ENCODE measurements at regions not wholly inside any gene's neighbourhood (a gene's known extent, or its start where the extent isn't known, plus 50 kb on each side); places are given as distances from the start of the nearest gene placed in this dataset.

DNA sequence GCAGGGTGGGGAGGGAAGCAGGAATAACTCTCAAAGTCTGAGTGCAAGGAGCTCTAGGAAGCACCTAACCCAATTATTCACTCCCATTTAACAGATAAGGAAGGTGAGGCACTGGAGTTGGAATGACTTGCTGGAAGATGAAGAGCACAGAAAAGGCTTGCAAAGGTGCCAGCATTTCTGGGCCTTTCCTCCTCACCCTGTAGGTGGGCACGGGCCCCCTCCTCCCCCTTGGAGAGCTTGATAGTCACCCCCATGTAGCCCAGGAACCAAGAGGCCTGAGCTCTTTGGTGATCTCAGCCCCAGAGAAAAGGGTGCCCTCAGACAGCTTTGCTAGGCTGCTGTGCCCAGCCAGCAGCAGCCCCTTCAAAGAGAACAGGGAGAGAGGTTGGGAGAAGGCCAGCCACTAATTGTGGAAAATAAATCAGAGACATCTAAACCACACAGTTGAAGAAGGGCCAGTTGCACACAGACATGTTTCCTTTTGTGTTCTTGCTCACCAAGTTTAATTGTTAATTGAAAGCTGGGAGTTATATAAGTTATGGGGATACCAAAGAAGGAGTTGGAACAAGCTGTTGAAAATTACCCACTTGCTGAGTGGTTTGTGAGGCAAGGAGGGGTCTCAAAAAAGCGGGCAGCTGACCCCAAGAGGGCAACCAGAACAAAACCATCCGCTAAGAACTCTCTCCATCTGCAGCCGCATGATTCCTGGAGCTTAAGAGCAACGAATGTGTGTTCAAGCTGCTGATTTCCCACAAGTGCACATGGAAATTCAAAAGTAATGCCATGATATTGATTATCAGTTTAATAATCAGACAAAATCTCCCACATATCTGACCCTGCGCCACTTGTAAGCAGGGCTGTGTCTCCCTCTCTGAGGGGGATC lies 77.0 kb downstream of the MRPL14 start:
- TF ChIP-seq ESRRG (CRISPR knock-in tag; IDR thresholded peaks at IDR 0.05) (no peak), ZNF8 (CRISPR knock-in tag; IDR thresholded peaks at IDR 0.05) (no peak), ZNF70 (CRISPR knock-in tag; IDR thresholded peaks at IDR 0.05) (no peak), CREB5 (CRISPR knock-in tag; IDR thresholded peaks at IDR 0.05; ENCODE audit: low read depth) (no peak), ISL1 (CRISPR knock-in tag; IDR thresholded peaks at IDR 0.05) (no peak), PPARA (CRISPR knock-in tag; IDR thresholded peaks at IDR 0.05; ENCODE audit: borderline replicate concordance) (no peak), TCF4 (CRISPR knock-in tag; IDR thresholded peaks at IDR 0.05; ENCODE audit: borderline replicate concordance) (no peak), RARB (CRISPR knock-in tag; IDR thresholded peaks at IDR 0.05) (no peak), GLIS3 (CRISPR knock-in tag; IDR thresholded peaks at IDR 0.05) (no peak), BACH2 (CRISPR knock-in tag; IDR thresholded peaks at IDR 0.05; ENCODE audit: borderline replicate concordance) (no peak), TSHZ2 (CRISPR knock-in tag; IDR thresholded peaks at IDR 0.05) (no peak), ZC3H10 (CRISPR knock-in tag; IDR thresholded peaks at IDR 0.05) (no peak), CSDC2 (CRISPR knock-in tag; IDR thresholded peaks at IDR 0.05) (no peak), ARNTL (CRISPR knock-in tag; IDR thresholded peaks at IDR 0.05; ENCODE audit: borderline replicate concordance, low read depth) (no peak)
- TF ChIP-seq, protein P1, sequence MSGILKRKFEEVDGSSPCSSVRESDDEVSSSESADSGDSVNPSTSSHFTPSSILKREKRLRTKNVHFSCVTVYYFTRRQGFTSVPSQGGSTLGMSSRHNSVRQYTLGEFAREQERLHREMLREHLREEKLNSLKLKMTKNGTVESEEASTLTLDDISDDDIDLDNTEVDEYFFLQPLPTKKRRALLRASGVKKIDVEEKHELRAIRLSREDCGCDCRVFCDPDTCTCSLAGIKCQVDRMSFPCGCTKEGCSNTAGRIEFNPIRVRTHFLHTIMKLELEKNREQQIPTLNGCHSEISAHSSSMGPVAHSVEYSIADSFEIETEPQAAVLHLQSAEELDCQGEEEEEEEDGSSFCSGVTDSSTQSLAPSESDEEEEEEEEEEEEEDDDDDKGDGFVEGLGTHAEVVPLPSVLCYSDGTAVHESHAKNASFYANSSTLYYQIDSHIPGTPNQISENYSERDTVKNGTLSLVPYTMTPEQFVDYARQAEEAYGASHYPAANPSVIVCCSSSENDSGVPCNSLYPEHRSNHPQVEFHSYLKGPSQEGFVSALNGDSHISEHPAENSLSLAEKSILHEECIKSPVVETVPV (CRISPR knock-in tag; IDR thresholded peaks at IDR 0.05) = no peak

GRCh38 chr6:44049163-44049988 lies 77.9 kb downstream of the MRPL14 start:
- peak; percentile 33 for ATAC-seq
- TF ChIP-seq ZNF565 (CRISPR knock-in tag; conservative IDR thresholded peaks at IDR 0.05; ENCODE audit: low read depth) = no peak
- TF ChIP-seq ARNTL (CRISPR knock-in tag; IDR thresholded peaks at IDR 0.05; ENCODE audit: borderline replicate concordance, low read depth) = no peak
- TF ChIP-seq, protein P1 (CRISPR knock-in tag; IDR thresholded peaks at IDR 0.05) = no peak
- TF ChIP-seq ZC3H10 (CRISPR knock-in tag; IDR thresholded peaks at IDR 0.05) = no peak
- TF ChIP-seq ESRRG (CRISPR knock-in tag; IDR thresholded peaks at IDR 0.05) = no peak
- 0 out of 2 replicates have a peak, but pooled peaks have one; percentile 21 for TF ChIP-seq TOX (CRISPR knock-in tag; IDR thresholded peaks at IDR 0.05; ENCODE audit: borderline replicate concordance)
- TF ChIP-seq SNAI2 (CRISPR knock-in tag; IDR thresholded peaks at IDR 0.05) = no peak
- no peak for TF ChIP-seq TCF4 (CRISPR knock-in tag; IDR thresholded peaks at IDR 0.05; ENCODE audit: borderline replicate concordance)
- no peak for TF ChIP-seq TSHZ2 (CRISPR knock-in tag; IDR thresholded peaks at IDR 0.05)
- TF ChIP-seq ISL1 (CRISPR knock-in tag; IDR thresholded peaks at IDR 0.05) = peak; percentile 65
- TF ChIP-seq ZNF8 (CRISPR knock-in tag; IDR thresholded peaks at IDR 0.05) = no peak
- TF ChIP-seq POU6F1 (CRISPR knock-in tag; IDR thresholded peaks at IDR 0.05; ENCODE audit: borderline replicate concordance, low read depth) = no peak
- no peak for TF ChIP-seq CSDC2 (CRISPR knock-in tag; IDR thresholded peaks at IDR 0.05)
- TF ChIP-seq GLIS3 (CRISPR knock-in tag; IDR thresholded peaks at IDR 0.05) = no peak
- TF ChIP-seq PATZ1 (CRISPR knock-in tag; IDR thresholded peaks at IDR 0.05; ENCODE audit: borderline replicate concordance) = no peak
- no peak for TF ChIP-seq ZFP30 (CRISPR knock-in tag; IDR thresholded peaks at IDR 0.05)

More for the DNA sequence above, 77.0 kb downstream of the MRPL14 start:
- peak; percentile 28; the same call in 2 of the 3 replicates for ATAC-seq
